NCI-H774 (cell line): ENCODE measurements at regions not wholly inside any gene's neighbourhood (a gene's known extent, or its start where the extent isn't known, plus 50 kb on each side); places are given as distances from the start of the nearest gene placed in this dataset.

Experiments
- DNase-seq: peaks from one replicate; lab custom pipeline; 2025; lab: John Stamatoyannopoulos, UW

GRCh38 chr5:38099205-38100168, 158.9 kb upstream of the EGFLAM start:
- DNase-seq: no peak

GRCh38 chr5:38094889-38095288, 163.5 kb upstream of the EGFLAM start:
- no peak for DNase-seq

- DNase-seq: no peak
These were observed 164.5 kb upstream of the EGFLAM start for GRCh38 chr5:38093855-38094254.

GRCh38 chr5:38086777-38087176, 171.6 kb upstream of the EGFLAM start:
- DNase-seq: no peak

- DNase-seq: no peak
These were observed 178.5 kb upstream of the EGFLAM start for GRCh38 chr5:38079620-38080402.

GRCh38 chr5:38078161-38078560, 180.2 kb upstream of the EGFLAM start:
- DNase-seq: no peak

GRCh38 chr5:38077652-38078051, 180.7 kb upstream of the EGFLAM start:
- DNase-seq: no peak

GRCh38 chr5:38071831-38072694, 186.3 kb upstream of the EGFLAM start:
- DNase-seq: no peak

- no peak for DNase-seq
These were observed 187.9 kb upstream of the EGFLAM start for GRCh38 chr5:38070304-38070950.

GRCh38 chr5:38069360-38069759, 189.0 kb upstream of the EGFLAM start:
- no peak for DNase-seq

GRCh38 chr5:38060354-38060753, 198.0 kb upstream of the EGFLAM start:
- DNase-seq: no peak

GRCh38 chr5:38059876-38060275, 198.5 kb upstream of the EGFLAM start:
- DNase-seq: no peak

GRCh38 chr5:38051711-38052511, 206.4 kb upstream of the EGFLAM start:
- DNase-seq: no peak

- no peak for DNase-seq
These were observed 208.6 kb upstream of the GDNF start for GRCh38 chr5:38048400-38048799.

GRCh38 chr5:38046103-38046502, 206.3 kb upstream of the GDNF start:
- DNase-seq: no peak

- no peak for DNase-seq
These were observed 205.6 kb upstream of the GDNF start for GRCh38 chr5:38045446-38045845.

- no peak for DNase-seq
These were observed 200.0 kb upstream of the GDNF start for GRCh38 chr5:38039826-38040225.

GRCh38 chr5:38039091-38039490, 199.2 kb upstream of the GDNF start:
- no peak for DNase-seq

- no peak for DNase-seq
These were observed 196.9 kb upstream of the GDNF start for GRCh38 chr5:38036765-38037164.

GRCh38 chr5:38032149-38032548, 192.3 kb upstream of the GDNF start:
- no peak for DNase-seq

GRCh38 chr5:38031304-38031703, 191.5 kb upstream of the GDNF start:
- no peak for DNase-seq
